ENCODE measurements at regions not wholly inside any gene's neighbourhood (a gene's known extent, or its start where the extent isn't known, plus 50 kb on each side); places are given as distances from the start of the nearest gene placed in this dataset.

DNA sequence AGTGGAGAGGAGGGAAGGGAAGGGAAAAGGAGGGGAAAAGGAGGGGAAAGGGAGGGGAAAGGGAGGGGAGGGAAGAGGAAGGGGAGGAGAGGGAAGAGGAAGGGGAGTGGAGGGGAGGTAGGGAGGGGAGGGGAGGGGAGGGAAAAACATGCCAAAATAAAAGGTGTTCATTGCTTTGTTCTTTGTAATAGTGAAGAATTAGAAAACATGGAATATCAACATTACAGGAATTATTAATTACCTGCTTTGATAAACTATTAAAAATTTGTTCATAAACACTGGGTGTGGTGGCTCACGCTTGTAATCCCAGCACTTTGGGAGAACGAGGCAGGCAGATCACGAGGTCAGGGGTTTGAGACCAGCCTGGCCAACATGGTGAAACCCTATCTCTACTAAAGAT is 579.2 kb downstream of the MED13L start:
- ChIA-PET CTCF (no interaction called here), POLR2A (no interaction called here)

More for the DNA sequence above, 579.2 kb downstream of the MED13L start:
- Histone ChIP-seq H3K79me2 (ENCODE audit: insufficient read depth) (no peaks in the 10 kb centered on the region), H4K20me1 (ENCODE audit: insufficient read depth) (no peaks in the 10 kb centered on the region), H3K9me2 (no peaks in the 10 kb centered on the region), H3K27me3 (ENCODE audit: insufficient read depth) (no peaks in the 10 kb centered on the region), H3K4me3 (ENCODE audit: low read depth in 2 of 2, low read length in 1 of 2) (no peak overlapping the region), H3K4me1 (ENCODE audit: control insufficient read depth in 1 of 2, insufficient read depth in 2 of 2, low read depth in 1 of 2, low read length in 1 of 2) (no peaks in the 10 kb centered on the region), H3K4me2 (no peak overlapping the region), H3K9me3 (no peaks in the 10 kb centered on the region), H3K9ac (no peak overlapping the region), H3K36me3 (replicated peaks in 1 of 2; ENCODE audit: control insufficient read depth in 1 of 2, insufficient read depth in 2 of 2, low read length in 1 of 2) (no peaks in the 10 kb centered on the region), H3F3A (replicated peaks; ENCODE audit: insufficient read depth) (no peaks in the 10 kb centered on the region), H3K27ac (ENCODE audit: low read depth in 2 of 2, low read length in 1 of 2) (no peak overlapping the region), H2AFZ (ENCODE audit: low read depth) (no peak overlapping the region)
- TF ChIP-seq SIN3A (IDR thresholded peaks at IDR 0.05; ENCODE audit: borderline replicate concordance, low read depth, low read length) (no peak), EZH2phosphoT487 (IDR thresholded peaks at IDR 0.05; ENCODE audit: borderline replicate concordance, low read depth) (no peak), TCF12 (IDR thresholded peaks at IDR 0.05) (no peak), ELF1 (IDR thresholded peaks at IDR 0.05) (no peak), CHD2 (IDR thresholded peaks at IDR 0.05; ENCODE audit: low read length, partially characterized antibody) (no peak), USF2 (IDR thresholded peaks at IDR 0.05; ENCODE audit: borderline replicate concordance, low read depth, low read length) (no peak), REST (IDR thresholded peaks at IDR 0.05; ENCODE audit: low read depth, low read length) (no peak), GABPA (IDR thresholded peaks at IDR 0.05; ENCODE audit: low read depth) (no peak)
- TF ChIP-seq, protein P1, sequence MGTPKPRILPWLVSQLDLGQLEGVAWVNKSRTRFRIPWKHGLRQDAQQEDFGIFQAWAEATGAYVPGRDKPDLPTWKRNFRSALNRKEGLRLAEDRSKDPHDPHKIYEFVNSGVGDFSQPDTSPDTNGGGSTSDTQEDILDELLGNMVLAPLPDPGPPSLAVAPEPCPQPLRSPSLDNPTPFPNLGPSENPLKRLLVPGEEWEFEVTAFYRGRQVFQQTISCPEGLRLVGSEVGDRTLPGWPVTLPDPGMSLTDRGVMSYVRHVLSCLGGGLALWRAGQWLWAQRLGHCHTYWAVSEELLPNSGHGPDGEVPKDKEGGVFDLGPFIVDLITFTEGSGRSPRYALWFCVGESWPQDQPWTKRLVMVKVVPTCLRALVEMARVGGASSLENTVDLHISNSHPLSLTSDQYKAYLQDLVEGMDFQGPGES (IDR thresholded peaks at IDR 0.05; ENCODE audit: low read depth, low read length), result no peak
- no peak for DNase-seq
- WGBS (ENCODE audit: low lambda C conversion rate), result 49% methylated on average over 3 of the region's 3 CpGs

Measured in SK-N-SH (cell line).